ENCODE measurements at regions not wholly inside any gene's neighbourhood (a gene's known extent, or its start where the extent isn't known, plus 50 kb on each side); places are given as distances from the start of the nearest gene placed in this dataset.

DNA sequence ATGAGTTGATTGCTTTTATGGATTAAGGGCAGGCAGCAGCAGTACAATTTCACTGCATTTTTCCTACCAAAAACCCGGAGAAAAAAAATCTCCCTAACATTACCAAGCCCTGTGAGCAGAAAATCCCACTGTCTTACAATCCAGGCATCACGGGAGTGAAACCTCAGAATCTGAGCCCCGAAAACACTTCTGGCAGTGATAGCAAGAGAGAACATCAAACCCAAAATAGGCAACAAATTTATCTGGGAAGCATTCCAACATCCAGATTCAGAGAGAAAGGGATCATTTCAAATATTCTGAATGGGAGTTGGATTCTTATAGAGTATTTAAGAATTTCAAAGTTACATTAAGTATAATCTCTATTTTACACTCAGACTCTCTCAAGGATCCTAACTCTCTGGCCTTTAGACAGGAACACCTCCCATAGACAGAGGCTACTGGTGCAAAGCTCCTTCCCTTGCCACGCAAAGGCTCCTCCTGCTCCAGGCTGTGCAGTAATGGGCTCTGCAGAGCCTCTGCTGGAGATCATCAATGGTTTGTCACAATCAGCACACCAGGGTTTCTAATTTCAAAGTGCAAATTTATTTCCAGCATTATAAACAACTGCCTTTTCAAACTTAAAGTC lies 256.9 kb downstream of the PARM1 start:
- TF ChIP-seq EP300 (IDR thresholded peaks at IDR 0.05; ENCODE audit: low read length) (no peak), ZSCAN32 (CRISPR knock-in tag; IDR thresholded peaks at IDR 0.05) (no peak), DNMT1 (IDR thresholded peaks at IDR 0.05) (no peak), PHB2 (IDR thresholded peaks at IDR 0.05; ENCODE audit: low read depth) (no peak), ZNF23 (CRISPR knock-in tag; IDR thresholded peaks at IDR 0.05) (no peak), TEAD4 (IDR thresholded peaks at IDR 0.05; ENCODE audit: low read length) (no peak), TEAD4 (CRISPR knock-in tag; IDR thresholded peaks at IDR 0.05; ENCODE audit: borderline replicate concordance) (no peak), HNRNPH1 (optimal IDR thresholded peaks at IDR 0.05; ENCODE audit: low read depth, low read length) (no peak), MYC (IDR thresholded peaks at IDR 0.05; ENCODE audit: low read depth, low read length) (no peak), MYC (CRISPR knock-in tag; IDR thresholded peaks at IDR 0.05; ENCODE audit: borderline replicate concordance, low read depth) (no peak), ZNF3 (CRISPR knock-in tag; IDR thresholded peaks at IDR 0.05) (no peak)
